ENCODE measurements at regions not wholly inside any gene's neighbourhood (a gene's known extent, or its start where the extent isn't known, plus 50 kb on each side); places are given as distances from the start of the nearest gene placed in this dataset.

DNA sequence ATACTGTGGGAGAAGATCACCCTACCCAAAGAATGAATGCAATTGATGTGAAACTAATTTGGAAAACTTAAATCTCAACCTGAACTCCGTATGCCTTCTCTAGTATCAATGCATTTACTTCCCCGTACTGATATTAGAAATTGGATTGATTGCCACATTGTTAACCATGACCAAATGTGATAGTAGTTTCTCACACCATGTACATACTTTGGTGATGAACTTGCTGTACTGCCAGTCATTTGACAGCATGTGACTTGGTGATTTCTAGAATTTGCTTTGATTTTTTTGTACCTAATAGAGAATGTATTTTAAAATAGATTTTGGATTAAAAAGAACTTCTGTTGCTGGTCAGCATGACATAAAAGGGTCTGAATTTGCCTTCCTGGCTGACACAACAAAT, 579.8 kb upstream of the TMEM132C start:
- Histone ChIP-seq H3K9me3 (ENCODE audit: control insufficient read depth, insufficient read depth, low read length) (0 out of 2 replicates have a peak, but pooled peaks cover 10% of the 10 kb centered on the region), H3K9ac (ENCODE audit: low read depth, low read length) (no peak overlapping the region), H3K36me3 (ENCODE audit: insufficient read depth, low read length) (no peaks in the 10 kb centered on the region; the same call in 1 of the 2 replicates), H3K4me1 (ENCODE audit: insufficient read depth, low read length) (no peaks in the 10 kb centered on the region)

DNA sequence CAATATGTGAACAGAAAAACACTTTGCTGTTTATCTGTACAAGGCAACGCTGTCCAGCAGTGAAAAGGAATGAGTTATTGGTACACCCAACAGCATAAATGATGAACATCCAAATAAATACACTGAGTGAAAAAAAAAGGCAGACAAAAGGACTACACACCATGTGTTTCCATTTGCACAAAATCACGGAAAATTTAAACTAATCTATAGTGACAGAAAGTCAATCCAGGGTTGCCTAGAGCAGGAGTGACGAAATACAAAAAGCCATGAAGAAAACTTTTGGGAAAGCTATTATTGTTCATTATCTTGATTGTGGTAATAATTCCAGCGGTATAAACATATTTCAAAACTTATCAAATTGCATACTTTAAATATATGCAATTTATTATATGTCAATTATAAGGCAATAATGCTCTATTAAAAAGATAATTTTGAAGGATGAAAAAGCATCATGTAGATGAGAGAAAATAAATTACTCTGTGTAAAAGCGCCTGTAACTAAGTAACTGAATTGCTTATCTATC, 578.0 kb upstream of the TMEM132C start:
- Histone ChIP-seq H3K9me3 (ENCODE audit: control insufficient read depth, insufficient read depth, low read length) (0 out of 2 replicates have a peak, but pooled peaks cover 3% of the 10 kb centered on the region), H3K4me1 (ENCODE audit: insufficient read depth, low read length) (no peaks in the 10 kb centered on the region), H3K36me3 (ENCODE audit: insufficient read depth, low read length) (no peaks in the 10 kb centered on the region; the same call in 1 of the 2 replicates), H3K9ac (ENCODE audit: low read depth, low read length) (no peak overlapping the region)

DNA sequence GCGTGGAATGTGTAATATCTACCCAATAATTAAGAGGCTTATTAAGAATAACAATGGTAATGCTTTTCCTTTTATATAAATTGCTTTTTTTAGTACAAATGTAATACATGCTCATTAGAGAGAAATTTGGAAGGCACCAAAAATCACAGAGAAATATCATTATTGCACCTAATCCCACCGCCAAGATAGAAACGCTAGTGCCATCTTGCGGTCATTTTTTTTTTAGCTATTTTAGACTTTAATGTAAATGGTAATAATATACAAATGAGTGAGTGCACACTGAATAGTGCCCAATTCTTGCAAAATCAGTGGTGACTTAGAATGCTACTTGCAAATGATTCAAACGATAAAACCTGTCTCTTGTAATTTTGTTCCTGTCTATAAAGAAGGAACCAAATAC, 576.8 kb upstream of the TMEM132C start:
- Histone ChIP-seq H3K36me3 (ENCODE audit: insufficient read depth, low read length) (no peaks in the 10 kb centered on the region), H3K9ac (ENCODE audit: low read depth, low read length) (no peak overlapping the region), H3K4me1 (ENCODE audit: insufficient read depth, low read length) (no peaks in the 10 kb centered on the region), H3K9me3 (ENCODE audit: control insufficient read depth, insufficient read depth, low read length) (0 out of 2 replicates have a peak, but pooled peaks cover 3% of the 10 kb centered on the region)

DNA sequence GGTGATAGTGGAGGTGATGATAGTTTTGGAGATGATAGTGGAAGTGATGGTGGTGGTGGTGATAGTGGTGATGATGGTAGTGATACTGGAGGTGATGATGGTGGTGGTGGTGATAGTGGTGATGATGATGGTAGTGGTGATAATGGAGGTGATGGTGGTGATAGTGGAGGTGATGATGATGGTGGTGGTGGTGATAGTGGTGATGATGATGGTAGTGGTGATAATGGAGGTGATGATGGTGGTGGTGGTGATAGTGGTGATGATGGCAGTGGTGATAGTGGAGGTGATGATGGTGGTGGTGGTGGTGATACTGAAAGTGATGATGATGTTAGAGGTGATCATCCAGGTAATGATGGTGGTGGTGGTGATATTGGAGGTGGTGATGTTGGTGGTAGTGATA, 570.0 kb upstream of the TMEM132C start:
- no peaks in the 10 kb centered on the region for H3K9me3 ChIP-seq (ENCODE audit: control insufficient read depth, insufficient read depth, low read length)
- H3K9ac ChIP-seq (ENCODE audit: low read depth, low read length), result no peak overlapping the region
- H3K4me1 ChIP-seq (ENCODE audit: insufficient read depth, low read length), result no peaks in the 10 kb centered on the region
- no peaks in the 10 kb centered on the region for H3K36me3 ChIP-seq (ENCODE audit: insufficient read depth, low read length)

DNA sequence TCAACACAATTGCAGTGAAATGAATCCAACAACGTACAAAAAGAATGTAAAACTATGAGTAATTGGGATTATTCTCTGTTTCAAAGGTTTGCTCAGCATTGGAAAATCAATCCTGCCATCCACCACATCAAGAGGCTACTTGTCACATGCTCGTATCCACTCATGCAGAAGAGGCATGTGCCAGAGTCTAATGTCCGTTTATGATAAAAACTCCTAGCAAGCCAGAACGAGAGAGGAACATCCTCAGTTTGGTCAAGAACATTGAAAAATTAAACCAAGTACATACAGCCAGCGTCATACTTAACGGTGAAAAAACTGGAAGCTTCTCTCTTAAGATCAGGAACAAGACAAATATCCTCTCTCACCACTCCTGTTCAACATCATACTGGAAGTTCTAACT, 563.9 kb upstream of the TMEM132C start:
- Histone ChIP-seq H3K36me3 (ENCODE audit: insufficient read depth, low read length) (no peaks in the 10 kb centered on the region), H3K4me1 (ENCODE audit: insufficient read depth, low read length) (no peaks in the 10 kb centered on the region), H3K9me3 (ENCODE audit: control insufficient read depth, insufficient read depth, low read length) (no peaks in the 10 kb centered on the region), H3K9ac (ENCODE audit: low read depth, low read length) (no peak overlapping the region)

DNA sequence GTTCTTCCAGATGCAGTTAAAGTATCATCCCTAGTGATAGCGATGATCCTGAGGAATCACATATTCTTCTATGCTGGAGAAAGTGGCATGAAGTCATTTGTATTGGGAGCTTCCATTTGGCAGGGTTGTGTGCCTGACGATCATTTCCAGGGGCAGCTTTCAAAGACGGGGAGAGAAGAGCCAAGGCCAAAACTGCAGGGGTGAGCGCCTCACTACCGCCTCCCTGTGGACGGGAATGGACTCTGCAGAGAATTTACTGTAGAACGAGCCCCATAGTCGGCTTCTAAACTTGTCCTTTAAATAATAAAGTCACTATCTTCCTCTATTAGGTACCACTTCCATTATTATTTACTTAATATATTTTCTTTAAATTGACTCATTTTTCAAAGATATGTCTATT, 555.9 kb upstream of the TMEM132C start:
- no peaks in the 10 kb centered on the region for H3K36me3 ChIP-seq (ENCODE audit: insufficient read depth, low read length)
- no peak overlapping the region for H3K9ac ChIP-seq (ENCODE audit: low read depth, low read length)
- H3K4me1 ChIP-seq (ENCODE audit: insufficient read depth, low read length), result 0 out of 2 replicates have a peak, but pooled peaks cover 3% of the 10 kb centered on the region
- no peaks in the 10 kb centered on the region for H3K9me3 ChIP-seq (ENCODE audit: control insufficient read depth, insufficient read depth, low read length)

DNA sequence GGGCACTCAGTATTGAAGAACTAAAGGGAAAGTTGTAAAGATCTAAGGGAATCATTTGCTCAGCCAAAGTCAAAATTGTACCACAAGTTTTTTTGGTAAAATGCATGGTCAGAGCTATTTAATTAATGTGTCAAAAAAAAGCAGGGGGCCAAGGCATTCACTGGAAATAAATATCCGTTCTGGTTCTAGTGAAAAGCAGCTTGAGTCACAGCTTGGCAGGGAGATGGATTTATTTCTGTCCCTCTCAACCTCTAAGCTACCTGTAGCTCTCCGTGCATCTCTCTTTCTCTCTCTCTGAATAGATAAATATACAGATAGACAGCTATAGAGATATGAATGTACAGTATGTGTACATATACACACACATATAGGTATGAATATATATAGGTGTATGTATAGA, 554.4 kb upstream of the TMEM132C start:
- Histone ChIP-seq H3K9me3 (ENCODE audit: control insufficient read depth, insufficient read depth, low read length) (no peaks in the 10 kb centered on the region), H3K4me1 (ENCODE audit: insufficient read depth, low read length) (0 out of 2 replicates have a peak, but pooled peaks cover 3% of the 10 kb centered on the region), H3K9ac (ENCODE audit: low read depth, low read length) (no peak overlapping the region), H3K36me3 (ENCODE audit: insufficient read depth, low read length) (no peaks in the 10 kb centered on the region)

DNA sequence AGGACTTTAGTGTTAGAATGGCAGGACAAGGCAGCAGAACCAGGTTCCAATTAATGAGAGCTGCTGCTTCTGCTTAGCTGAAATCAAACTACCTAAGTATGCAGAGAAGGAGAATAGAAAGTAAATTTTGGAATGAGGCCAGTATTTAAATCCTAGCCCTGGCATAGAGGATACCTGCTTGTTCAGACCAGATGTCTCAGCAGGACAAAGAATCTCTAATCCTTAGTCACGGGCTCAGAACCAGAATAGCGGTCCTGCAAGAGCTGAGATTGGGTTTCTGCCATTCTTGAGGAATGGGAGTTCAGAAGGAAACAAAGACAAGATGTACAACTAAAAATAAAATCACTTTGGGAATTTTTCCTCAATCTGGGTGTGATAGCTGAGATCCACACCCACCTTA, 550.8 kb upstream of the TMEM132C start:
- no peak overlapping the region for H3K9ac ChIP-seq (ENCODE audit: low read depth, low read length)
- H3K4me1 ChIP-seq (ENCODE audit: insufficient read depth, low read length), result 0 out of 2 replicates have a peak, but pooled peaks cover 3% of the 10 kb centered on the region
- H3K36me3 ChIP-seq (ENCODE audit: insufficient read depth, low read length), result no peaks in the 10 kb centered on the region
- H3K9me3 ChIP-seq (ENCODE audit: control insufficient read depth, insufficient read depth, low read length), result no peaks in the 10 kb centered on the region

DNA sequence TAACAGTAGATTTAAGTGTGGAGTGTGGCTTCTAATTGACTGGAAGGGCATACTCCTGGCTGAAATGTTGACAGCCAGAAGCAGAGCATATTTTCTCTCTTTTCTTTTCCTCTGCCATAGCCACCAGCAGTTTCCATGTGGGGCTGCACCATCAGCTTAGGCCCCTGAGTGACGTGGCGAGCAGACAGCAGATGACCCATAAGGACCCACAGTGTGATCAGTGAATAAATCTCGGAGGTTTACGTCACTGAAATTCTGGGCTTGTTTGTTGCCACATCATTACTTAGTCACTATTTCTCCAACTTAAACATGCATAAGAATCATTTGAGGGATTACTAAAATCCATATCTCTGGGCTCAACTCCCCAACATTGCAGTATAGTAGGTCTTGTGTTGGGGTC, 549.7 kb upstream of the TMEM132C start:
- Histone ChIP-seq H3K9ac (ENCODE audit: low read depth, low read length) (no peak overlapping the region), H3K9me3 (ENCODE audit: control insufficient read depth, insufficient read depth, low read length) (no peaks in the 10 kb centered on the region), H3K36me3 (ENCODE audit: insufficient read depth, low read length) (no peaks in the 10 kb centered on the region), H3K4me1 (ENCODE audit: insufficient read depth, low read length) (0 out of 2 replicates have a peak, but pooled peaks cover 3% of the 10 kb centered on the region)

DNA sequence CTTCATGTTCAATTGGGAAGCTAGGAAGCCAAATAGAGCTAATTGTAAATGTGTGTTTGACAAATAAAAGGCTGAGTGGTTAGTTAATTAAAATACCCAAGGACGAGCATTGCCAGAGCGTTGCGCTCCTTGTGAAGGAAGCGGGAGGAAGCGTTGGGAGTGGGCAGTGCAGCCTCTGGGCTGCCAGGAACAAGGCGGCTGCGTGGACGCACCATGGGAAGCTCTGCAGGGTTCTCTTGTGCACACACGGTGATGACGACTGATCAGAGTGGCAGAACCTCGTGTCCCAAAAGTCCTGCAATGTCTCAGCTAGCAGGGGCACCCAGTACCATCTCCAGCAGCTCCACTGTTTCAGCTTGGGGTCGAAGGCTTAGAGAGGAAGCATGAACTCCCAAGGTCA, 546.6 kb upstream of the TMEM132C start:
- H3K36me3 ChIP-seq (ENCODE audit: insufficient read depth, low read length), result no peaks in the 10 kb centered on the region
- no peak overlapping the region for H3K9ac ChIP-seq (ENCODE audit: low read depth, low read length)
- H3K9me3 ChIP-seq (ENCODE audit: control insufficient read depth, insufficient read depth, low read length), result no peaks in the 10 kb centered on the region
- 0 out of 2 replicates have a peak, but pooled peaks cover 3% of the 10 kb centered on the region for H3K4me1 ChIP-seq (ENCODE audit: insufficient read depth, low read length)

DNA sequence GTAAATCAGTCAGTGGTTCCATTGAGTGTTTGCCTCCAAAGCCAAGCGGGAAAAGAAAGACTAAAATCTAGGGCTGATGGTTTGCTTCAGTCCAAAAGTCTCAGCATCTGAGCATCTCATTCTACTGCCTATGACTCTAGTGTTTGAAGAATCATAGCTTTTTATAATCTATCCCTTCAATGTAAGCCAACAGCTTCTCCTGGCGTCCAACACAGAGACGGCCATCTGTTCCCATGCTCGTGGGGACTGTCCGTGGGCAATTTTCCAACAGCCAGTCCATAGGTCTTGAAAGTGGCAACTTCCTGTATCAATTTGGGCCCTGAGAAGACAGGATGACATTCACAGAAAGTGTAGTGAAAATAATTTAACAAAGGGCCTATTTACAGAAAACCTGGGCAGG, 544.4 kb upstream of the TMEM132C start:
- H3K4me1 ChIP-seq (ENCODE audit: insufficient read depth, low read length), result no peaks in the 10 kb centered on the region
- H3K36me3 ChIP-seq (ENCODE audit: insufficient read depth, low read length), result no peaks in the 10 kb centered on the region
- H3K9me3 ChIP-seq (ENCODE audit: control insufficient read depth, insufficient read depth, low read length), result no peaks in the 10 kb centered on the region
- no peak overlapping the region for H3K9ac ChIP-seq (ENCODE audit: low read depth, low read length)

DNA sequence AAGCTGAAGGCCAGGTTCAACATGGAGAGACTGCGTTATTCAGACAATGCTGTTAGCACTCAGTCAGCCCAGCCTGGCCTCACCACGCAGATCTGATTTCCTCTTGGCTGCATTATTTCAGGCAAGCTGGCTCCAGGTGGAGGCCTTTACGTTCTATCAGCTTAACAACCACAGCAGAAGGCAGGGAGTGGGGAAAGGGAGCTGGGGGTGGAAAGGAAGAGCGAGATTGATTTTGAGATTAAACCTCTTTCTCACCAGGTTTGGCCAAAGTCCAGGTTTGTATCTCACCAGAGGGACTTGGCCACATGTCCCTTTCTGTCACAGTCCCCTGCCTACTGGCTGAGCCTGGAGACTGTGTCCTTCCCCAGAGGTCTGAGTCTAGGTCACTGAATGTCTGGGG, 543.7 kb upstream of the TMEM132C start:
- no peaks in the 10 kb centered on the region for H3K36me3 ChIP-seq (ENCODE audit: insufficient read depth, low read length)
- H3K9me3 ChIP-seq (ENCODE audit: control insufficient read depth, insufficient read depth, low read length), result no peaks in the 10 kb centered on the region
- H3K4me1 ChIP-seq (ENCODE audit: insufficient read depth, low read length), result no peaks in the 10 kb centered on the region
- H3K9ac ChIP-seq (ENCODE audit: low read depth, low read length), result no peak overlapping the region

DNA sequence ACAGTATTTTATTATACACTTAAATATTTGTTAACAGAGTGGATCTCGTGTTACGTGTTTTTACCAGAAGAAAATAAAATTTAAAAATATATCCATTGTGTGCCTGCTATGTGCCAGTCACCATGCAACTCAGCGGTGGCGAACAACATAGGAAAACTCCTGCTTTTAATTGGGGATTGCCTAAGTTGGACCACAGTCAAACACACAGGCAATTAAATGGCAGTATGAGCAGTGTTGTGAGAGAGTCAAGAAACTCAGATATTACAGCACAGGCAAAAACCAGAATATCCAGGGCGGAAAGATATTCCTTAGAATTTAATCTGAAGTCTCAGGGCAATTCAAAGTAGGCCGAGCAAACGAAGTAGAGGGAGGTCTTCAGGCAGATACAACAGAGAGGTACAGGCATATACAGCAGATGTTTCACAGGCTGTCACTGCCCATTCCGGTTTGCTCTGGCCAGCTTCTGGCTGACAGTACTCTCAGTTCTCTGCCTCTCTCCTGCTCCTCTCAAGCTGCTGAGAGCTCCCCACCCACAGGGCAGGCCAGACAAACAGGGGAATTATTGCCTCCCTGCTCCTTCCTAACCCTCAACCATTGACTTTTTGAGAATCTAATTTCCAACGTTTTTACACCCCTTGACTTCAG, 540.2 kb upstream of the TMEM132C start:
- H3K4me1 ChIP-seq (ENCODE audit: insufficient read depth, low read length), result no peaks in the 10 kb centered on the region
- no peaks in the 10 kb centered on the region for H3K9me3 ChIP-seq (ENCODE audit: control insufficient read depth, insufficient read depth, low read length)
- H3K9ac ChIP-seq (ENCODE audit: low read depth, low read length), result no peak overlapping the region
- no peaks in the 10 kb centered on the region for H3K36me3 ChIP-seq (ENCODE audit: insufficient read depth, low read length)

DNA sequence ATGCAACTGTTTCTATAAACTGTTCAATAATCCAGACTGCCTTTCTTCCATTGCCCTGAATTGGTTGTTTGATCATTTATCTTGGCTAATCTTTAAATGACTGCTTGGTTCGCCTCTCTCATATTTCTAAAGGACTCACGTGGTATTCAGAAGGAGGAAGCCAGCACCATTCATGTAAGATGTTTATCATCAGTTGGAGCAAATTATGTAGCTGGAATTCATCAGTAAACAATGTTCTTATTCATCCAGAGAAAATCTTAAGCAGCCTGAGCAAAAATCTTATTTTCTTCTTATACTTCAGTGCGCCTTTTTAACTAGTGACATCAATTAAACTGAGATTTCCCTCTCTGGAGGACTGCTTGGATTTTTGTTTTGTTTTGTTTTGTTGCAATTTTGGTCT, 538.7 kb upstream of the TMEM132C start:
- Histone ChIP-seq H3K9me3 (ENCODE audit: control insufficient read depth, insufficient read depth, low read length) (no peaks in the 10 kb centered on the region), H3K4me1 (ENCODE audit: insufficient read depth, low read length) (no peaks in the 10 kb centered on the region), H3K9ac (ENCODE audit: low read depth, low read length) (no peak overlapping the region), H3K36me3 (ENCODE audit: insufficient read depth, low read length) (no peaks in the 10 kb centered on the region)

DNA sequence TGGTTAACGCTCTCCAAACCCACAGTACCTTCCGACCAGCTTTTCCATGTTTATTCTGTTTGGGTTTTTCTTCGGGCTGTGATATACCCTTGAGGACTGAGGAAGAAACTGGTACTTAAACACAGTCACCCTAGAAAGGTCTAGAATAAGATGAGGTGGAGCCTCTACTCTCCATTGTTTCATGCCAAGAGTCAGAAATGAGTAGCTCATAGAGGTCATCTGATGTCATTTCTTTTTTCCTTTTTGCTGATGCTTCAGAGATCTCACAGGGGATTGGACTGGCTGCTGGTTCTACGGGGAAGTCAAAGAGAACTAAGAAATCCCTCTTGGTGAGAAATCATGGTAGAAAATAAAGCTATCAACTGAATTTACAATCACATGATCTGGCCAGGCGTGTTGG, 538.2 kb upstream of the TMEM132C start:
- no peak overlapping the region for H3K9ac ChIP-seq (ENCODE audit: low read depth, low read length)
- no peaks in the 10 kb centered on the region for H3K9me3 ChIP-seq (ENCODE audit: control insufficient read depth, insufficient read depth, low read length)
- H3K36me3 ChIP-seq (ENCODE audit: insufficient read depth, low read length), result no peaks in the 10 kb centered on the region
- no peaks in the 10 kb centered on the region for H3K4me1 ChIP-seq (ENCODE audit: insufficient read depth, low read length)

All from ES-I3 (cell line).